Caco-2 (cell line): ENCODE measurements at regions not wholly inside any gene's neighbourhood (a gene's known extent, or its start where the extent isn't known, plus 50 kb on each side); places are given as distances from the start of the nearest gene placed in this dataset.

Experiments used
- BruUV-seq: library from RNA; stranded (reverse); fragments of 400-500 nt; replicated peaks from 2 replicates; lab custom pipeline; 2021; lab: Mats Ljungman, UMichigan
- CTCF ChIA-PET: fragments of 300-600 bp; sonication (Branson Sonifier 250); formaldehyde crosslinking; loops from one replicate; lab custom pipeline; 2022; ENCODE audit warnings: antibody characterized with exemption; lab: Charles Lee
- POLR2A ChIA-PET: fragments of 300-600 bp; sonication (Branson Sonifier 250); formaldehyde crosslinking; loops from one replicate; lab custom pipeline; 2022; ENCODE audit warnings: antibody characterized with exemption; lab: Charles Lee
- DNase-seq, 2 experiments: peaks; one replicate each; pipeline versions ENCODE4 v3.0.0 to v3.0.0-alpha.2; 2020 to 2022
- H3K27me3 ChIP-seq: replicated peaks from 2 replicates; pipeline ENCODE4 v1.6.0; 2011; ENCODE audit warnings: low read length; ENCODE audit not compliant: control insufficient read depth, insufficient read depth
- H3K36me3 ChIP-seq: 2 replicates; pipeline ENCODE4 v1.5.1; 2011; ENCODE audit warnings: low read length; ENCODE audit not compliant: control insufficient read depth, insufficient read depth
- H3K4me1 ChIP-seq: fragments of 250-450 bp; sonication (Bioruptor Pico); 2 replicates; pipeline ENCODE4 v1.5.1; 2020; ENCODE audit warnings: mild to moderate bottlenecking
- H3K4me3 ChIP-seq: 2 replicates; pipeline ENCODE4 v1.5.1; 2011; ENCODE audit warnings: low read depth, mild to moderate bottlenecking, control low read depth, low read length
- H3K9me3 ChIP-seq: fragments of 250-450 bp; sonication (Bioruptor Pico); 2 replicates; pipeline ENCODE4 v1.5.1; 2020; ENCODE audit warnings: mild to moderate bottlenecking, moderate library complexity
- H3K27ac Mint-ChIP-seq: one replicate; pipeline ENCODE4 v1.8.0; 2022; ENCODE audit warnings: mixed read lengths; ENCODE audit not compliant: unreplicated experiment
- H3K27me3 Mint-ChIP-seq: one replicate; pipeline ENCODE4 v1.8.0; 2022; ENCODE audit warnings: mixed read lengths; ENCODE audit not compliant: insufficient read depth, unreplicated experiment
- H3K36me3 Mint-ChIP-seq: one replicate; pipeline ENCODE4 v1.8.0; 2022; ENCODE audit warnings: mild to moderate bottlenecking, mixed read lengths; ENCODE audit not compliant: insufficient read depth, unreplicated experiment
- H3K4me1 Mint-ChIP-seq: one replicate; pipeline ENCODE4 v1.8.0; 2022; ENCODE audit warnings: low read depth, mixed read lengths; ENCODE audit not compliant: unreplicated experiment
- H3K4me3 Mint-ChIP-seq: one replicate; pipeline ENCODE4 v1.8.0; 2022; ENCODE audit warnings: mild to moderate bottlenecking, moderate library complexity, mixed read lengths; ENCODE audit not compliant: unreplicated experiment
- H3K9me3 Mint-ChIP-seq: one replicate; pipeline ENCODE4 v1.8.0; 2022; ENCODE audit warnings: mixed read lengths; ENCODE audit not compliant: unreplicated experiment
- CTCF ChIP-seq, 2 experiments: fragments of 200-600 bp in 1 of 2; IDR thresholded peaks; 1 replicate in 1 of 2; 2 replicates in 1 of 2; pipeline versions ENCODE4 v1.5.1 to v1.8.0; 2011 to 2022; ENCODE audit warnings: antibody characterized with exemption in 1 of 2, control low read depth in 1 of 2, inconsistent platforms in 1 of 2, low read depth in 1 of 2, low read length in 1 of 2, mild to moderate bottlenecking in 1 of 2, moderate library complexity in 1 of 2; ENCODE audit not compliant: insufficient read depth in 1 of 2, severe bottlenecking in 1 of 2, unreplicated experiment in 1 of 2
- intact Hi-C: fragments of 100-400 bp; cut with micrococcal nuclease; formaldehyde crosslinking; loops from one replicate; pipeline ENCODE4 v1.10.0; 2022; ENCODE audit not compliant: unreplicated experiment

GRCh38 chr17:77796176-77796860, 162.2 kb upstream of the TNRC6C start:
- BruUV-seq, result no TSS peak
- POLR2A ChIA-PET, result no interaction called here
- no peaks in the 10 kb centered on the region; the same call in 1 of the 2 replicates for H3K27me3 ChIP-seq

GRCh38 chr17:77798031-77798430, 160.5 kb upstream of the TNRC6C start:
- no peaks in the 10 kb centered on the region for H3K36me3 Mint-ChIP-seq
- H3K27ac Mint-ChIP-seq, result no peak overlapping the region
- no peaks in the 10 kb centered on the region for H3K9me3 ChIP-seq
- ChIA-PET CTCF (no interaction called here), POLR2A (no interaction called here)
- no peaks in the 10 kb centered on the region for H3K36me3 ChIP-seq
- H3K4me1 Mint-ChIP-seq, result no peaks in the 10 kb centered on the region
- H3K4me1 ChIP-seq, result no peaks in the 10 kb centered on the region
- no peak for DNase-seq
- no peak overlapping the region for H3K4me3 ChIP-seq
- intact Hi-C loops, result no loop called here
- no peaks in the 10 kb centered on the region for H3K9me3 Mint-ChIP-seq
- BruUV-seq, result no TSS peak
- H3K4me3 Mint-ChIP-seq, result no peak overlapping the region
- peaks cover 42% of the 10 kb centered on the region for H3K27me3 Mint-ChIP-seq
- peaks cover 2% of the 10 kb centered on the region for H3K27me3 ChIP-seq
- no peak for TF ChIP-seq CTCF (IDR thresholded peaks at IDR 0.05; ENCODE audit: insufficient read depth in 1 of 2, low read depth in 1 of 2, low read length in 1 of 2, severe bottlenecking in 1 of 2, unreplicated experiment in 1 of 2)

More at GRCh38 chr17:77796176-77796860, 162.2 kb upstream of the TNRC6C start:
- intact Hi-C loops, result no loop called here
- TF ChIP-seq CTCF (IDR thresholded peaks at IDR 0.05; ENCODE audit: insufficient read depth in 1 of 2, low read depth in 1 of 2, low read length in 1 of 2, severe bottlenecking in 1 of 2, unreplicated experiment in 1 of 2), result no peak
- H3K4me3 Mint-ChIP-seq, result no peak overlapping the region
- peaks cover 37% of the 10 kb centered on the region for H3K27me3 Mint-ChIP-seq
- Histone ChIP-seq H3K36me3 (no peaks in the 10 kb centered on the region), H3K9me3 (no peaks in the 10 kb centered on the region), H3K4me1 (no peaks in the 10 kb centered on the region), H3K4me3 (no peak overlapping the region)
- H3K27ac Mint-ChIP-seq, result no peak overlapping the region
- DNase-seq, result no peak
- no peaks in the 10 kb centered on the region for H3K9me3 Mint-ChIP-seq
- CTCF ChIA-PET, result no interaction called here
- H3K4me1 Mint-ChIP-seq, result no peaks in the 10 kb centered on the region
- no peaks in the 10 kb centered on the region for H3K36me3 Mint-ChIP-seq

- Histone ChIP-seq H3K36me3 (no peaks in the 10 kb centered on the region), H3K4me3 (no peak overlapping the region), H3K4me1 (no peaks in the 10 kb centered on the region), H3K27me3 (peaks cover 2% of the 10 kb centered on the region), H3K9me3 (no peaks in the 10 kb centered on the region)
- Mint-ChIP-seq H3K4me1 (no peaks in the 10 kb centered on the region), H3K9me3 (no peaks in the 10 kb centered on the region), H3K36me3 (no peaks in the 10 kb centered on the region), H3K27me3 (peaks cover 38% of the 10 kb centered on the region), H3K4me3 (no peak overlapping the region), H3K27ac (no peak overlapping the region)
- BruUV-seq, result no TSS peak
- DNase-seq, result no peak
- TF ChIP-seq CTCF (IDR thresholded peaks at IDR 0.05; ENCODE audit: insufficient read depth in 1 of 2, low read depth in 1 of 2, low read length in 1 of 2, severe bottlenecking in 1 of 2, unreplicated experiment in 1 of 2), result no peak
- ChIA-PET POLR2A (no interaction called here), CTCF (no interaction called here)
- intact Hi-C loops, result no loop called here
Measured at GRCh38 chr17:77798481-77798880, 160.0 kb upstream of the TNRC6C start.
